ENCODE measurements at regions not wholly inside any gene's neighbourhood (a gene's known extent, or its start where the extent isn't known, plus 50 kb on each side); places are given as distances from the start of the nearest gene placed in this dataset.

DNA sequence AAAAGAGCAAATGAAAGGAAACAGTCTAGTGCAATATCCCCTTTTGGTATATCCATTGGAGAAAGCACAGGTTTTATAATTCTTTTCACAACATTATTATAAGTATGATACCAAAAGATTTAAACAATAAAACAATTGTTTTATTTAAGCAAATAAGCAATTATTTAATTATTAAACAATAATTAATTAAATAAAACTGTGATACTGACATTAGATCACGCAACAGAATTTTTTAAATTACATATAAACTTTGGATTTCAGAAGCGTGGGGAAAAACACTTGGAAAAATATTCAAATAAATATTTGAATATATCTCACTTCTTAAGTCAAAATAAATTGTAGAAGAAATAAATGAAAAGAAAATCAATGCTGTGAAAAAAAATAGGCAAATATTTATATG is 76.2 kb upstream of the STXBP5 start:
- H3K4me2 ChIP-seq (ENCODE audit: control insufficient read depth, insufficient read depth), result no peak overlapping the region
- no peaks in the 10 kb centered on the region for H3K79me2 ChIP-seq (ENCODE audit: control insufficient read depth, insufficient read depth, low read length)
- no peaks in the 10 kb centered on the region for H3K4me1 ChIP-seq (ENCODE audit: control insufficient read depth, insufficient read depth, low read length)
- TF ChIP-seq ZNF384 (IDR thresholded peaks at IDR 0.05; ENCODE audit: borderline replicate concordance, low read depth, low read length) (no peak), SIN3A (IDR thresholded peaks at IDR 0.05; ENCODE audit: low read depth, low read length) (no peak), JUNB (IDR thresholded peaks at IDR 0.05) (no peak), NFXL1 (IDR thresholded peaks at IDR 0.05; ENCODE audit: borderline replicate concordance) (no peak), RAD51 (IDR thresholded peaks at IDR 0.05) (no peak), ESRRA (IDR thresholded peaks at IDR 0.05; ENCODE audit: low read length) (no peak), RBBP5 (conservative IDR thresholded peaks at IDR 0.05) (no peak), NR2F1 (conservative IDR thresholded peaks at IDR 0.05) (no peak)
- TF ChIP-seq, protein P1, sequence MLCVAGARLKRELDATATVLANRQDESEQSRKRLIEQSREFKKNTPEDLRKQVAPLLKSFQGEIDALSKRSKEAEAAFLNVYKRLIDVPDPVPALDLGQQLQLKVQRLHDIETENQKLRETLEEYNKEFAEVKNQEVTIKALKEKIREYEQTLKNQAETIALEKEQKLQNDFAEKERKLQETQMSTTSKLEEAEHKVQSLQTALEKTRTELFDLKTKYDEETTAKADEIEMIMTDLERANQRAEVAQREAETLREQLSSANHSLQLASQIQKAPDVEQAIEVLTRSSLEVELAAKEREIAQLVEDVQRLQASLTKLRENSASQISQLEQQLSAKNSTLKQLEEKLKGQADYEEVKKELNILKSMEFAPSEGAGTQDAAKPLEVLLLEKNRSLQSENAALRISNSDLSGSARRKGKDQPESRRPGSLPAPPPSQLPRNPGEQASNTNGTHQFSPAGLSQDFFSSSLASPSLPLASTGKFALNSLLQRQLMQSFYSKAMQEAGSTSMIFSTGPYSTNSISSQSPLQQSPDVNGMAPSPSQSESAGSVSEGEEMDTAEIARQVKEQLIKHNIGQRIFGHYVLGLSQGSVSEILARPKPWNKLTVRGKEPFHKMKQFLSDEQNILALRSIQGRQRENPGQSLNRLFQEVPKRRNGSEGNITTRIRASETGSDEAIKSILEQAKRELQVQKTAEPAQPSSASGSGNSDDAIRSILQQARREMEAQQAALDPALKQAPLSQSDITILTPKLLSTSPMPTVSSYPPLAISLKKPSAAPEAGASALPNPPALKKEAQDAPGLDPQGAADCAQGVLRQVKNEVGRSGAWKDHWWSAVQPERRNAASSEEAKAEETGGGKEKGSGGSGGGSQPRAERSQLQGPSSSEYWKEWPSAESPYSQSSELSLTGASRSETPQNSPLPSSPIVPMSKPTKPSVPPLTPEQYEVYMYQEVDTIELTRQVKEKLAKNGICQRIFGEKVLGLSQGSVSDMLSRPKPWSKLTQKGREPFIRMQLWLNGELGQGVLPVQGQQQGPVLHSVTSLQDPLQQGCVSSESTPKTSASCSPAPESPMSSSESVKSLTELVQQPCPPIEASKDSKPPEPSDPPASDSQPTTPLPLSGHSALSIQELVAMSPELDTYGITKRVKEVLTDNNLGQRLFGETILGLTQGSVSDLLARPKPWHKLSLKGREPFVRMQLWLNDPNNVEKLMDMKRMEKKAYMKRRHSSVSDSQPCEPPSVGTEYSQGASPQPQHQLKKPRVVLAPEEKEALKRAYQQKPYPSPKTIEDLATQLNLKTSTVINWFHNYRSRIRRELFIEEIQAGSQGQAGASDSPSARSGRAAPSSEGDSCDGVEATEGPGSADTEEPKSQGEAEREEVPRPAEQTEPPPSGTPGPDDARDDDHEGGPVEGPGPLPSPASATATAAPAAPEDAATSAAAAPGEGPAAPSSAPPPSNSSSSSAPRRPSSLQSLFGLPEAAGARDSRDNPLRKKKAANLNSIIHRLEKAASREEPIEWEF (IDR thresholded peaks at IDR 0.05; ENCODE audit: insufficient replicate concordance, low read depth, low read length), result no peak
- H2AFZ ChIP-seq (ENCODE audit: control insufficient read depth, low read depth, low read length), result no peak overlapping the region
- intact Hi-C loops (cut with micrococcal nuclease; ENCODE audit: unreplicated experiment) (no loop called here), in situ Hi-C loops (cut with MboI) (no loop called here)
- H3K27ac ChIP-seq (ENCODE audit: control insufficient read depth, insufficient read depth), result no peak overlapping the region
- H3K36me3 ChIP-seq (ENCODE audit: control insufficient read depth in 2 of 2, insufficient read depth in 2 of 2, low read length in 1 of 2), result no peaks in the 10 kb centered on the region
- ChIA-PET RAD21 (ENCODE audit: unreplicated experiment) (no interaction called here), CTCF (no interaction called here), SMC1A (ENCODE audit: uncharacterized antibody, unreplicated experiment) (no interaction called here), POLR2A (interaction anchor here (0.6 kb wide), 1 partner anchor 171 kb away, joined by 3 read pairs; no protein-coding TSS in a partner anchor)
- H3K4me3 ChIP-seq, result no peak overlapping the region
- H3K27me3 ChIP-seq (replicated peaks in 1 of 2; ENCODE audit: control insufficient read depth in 2 of 2, insufficient read depth in 2 of 2, low read length in 1 of 2), result no peaks in the 10 kb centered on the region
- FAIRE-seq, result no peak
- no peak for DNase-seq (ENCODE audit: low read depth, low spot score)
- no peaks in the 10 kb centered on the region for H3K9me3 ChIP-seq (replicated peaks; ENCODE audit: control insufficient read depth, insufficient read depth, low read length)
- no TSS peak for BruUV-seq (replicated peaks)
- no peak overlapping the region for H3K9ac ChIP-seq (ENCODE audit: control insufficient read depth, insufficient read depth, low read length)
- WGBS (ENCODE audit: insufficient coverage, insufficient replicate concordance, low lambda C conversion rate, missing lambda C conversion rate), result 48% methylated on average over 2 of the region's 2 CpGs
- ATAC-seq, result no peak
- H4K20me1 ChIP-seq (ENCODE audit: control insufficient read depth, insufficient read depth), result no peaks in the 10 kb centered on the region

Measured in GM12878 (cell line).